Activated CD8-positive, alpha-beta memory T cell treated with anti-CD3 and anti-CD28 coated beads, Interleukin-2, amount 50 U/mL, for 48 hours (primary cell): ENCODE measurements at regions not wholly inside any gene's neighbourhood (a gene's known extent, or its start where the extent isn't known, plus 50 kb on each side); places are given as distances from the start of the nearest gene placed in this dataset.
"Not testable (repeated sequence)": the region's sequence is repeated elsewhere in the genome, so short reads cannot be mapped to it uniquely, and the experiment has no call there.

Experiments used
- DNase-seq: peaks from one replicate; pipeline ENCODE4 v3.0.0-alpha.2; 2020

DNA sequence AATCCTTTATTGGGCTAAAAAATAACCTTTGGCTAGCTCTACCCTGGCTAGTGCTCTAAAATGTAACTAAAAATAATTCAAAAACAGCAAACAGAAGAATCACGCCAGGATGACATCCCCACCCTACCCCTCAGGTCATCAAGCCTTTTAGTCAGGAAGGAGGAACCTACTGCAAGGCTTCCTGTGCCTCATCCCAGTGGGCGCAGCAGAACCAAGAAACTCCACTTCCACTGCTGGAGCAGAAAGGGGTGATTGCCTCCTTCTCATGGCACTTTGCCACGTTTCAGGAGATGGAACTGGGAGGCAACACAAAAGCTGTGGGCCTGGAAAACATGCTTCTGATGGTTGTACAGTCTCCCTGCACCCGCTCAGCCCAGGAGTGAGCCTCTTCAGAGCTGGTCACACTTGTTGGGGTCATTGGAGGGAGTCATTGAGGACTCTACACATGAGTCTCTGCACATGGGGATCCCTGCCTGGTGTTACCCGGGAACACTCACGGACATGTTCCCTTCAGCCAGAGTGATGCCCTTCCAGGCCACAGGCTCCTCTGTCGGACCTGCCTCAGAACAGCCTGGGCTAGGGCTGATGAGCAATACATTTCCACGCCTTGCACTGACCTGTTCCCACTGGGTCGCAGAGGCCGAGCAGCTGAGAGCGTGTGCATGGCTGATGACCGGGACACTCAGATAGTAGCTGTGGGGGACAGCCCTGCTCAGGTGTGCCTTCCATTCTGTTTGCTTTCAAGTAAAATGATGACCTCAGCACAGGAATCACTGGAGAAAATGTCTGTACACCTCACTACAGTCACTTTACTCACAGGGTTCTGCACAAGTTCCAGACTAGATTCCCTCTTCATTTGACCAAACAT lies 355.3 kb downstream of the FGFR2 start:
- no peak for DNase-seq

DNA sequence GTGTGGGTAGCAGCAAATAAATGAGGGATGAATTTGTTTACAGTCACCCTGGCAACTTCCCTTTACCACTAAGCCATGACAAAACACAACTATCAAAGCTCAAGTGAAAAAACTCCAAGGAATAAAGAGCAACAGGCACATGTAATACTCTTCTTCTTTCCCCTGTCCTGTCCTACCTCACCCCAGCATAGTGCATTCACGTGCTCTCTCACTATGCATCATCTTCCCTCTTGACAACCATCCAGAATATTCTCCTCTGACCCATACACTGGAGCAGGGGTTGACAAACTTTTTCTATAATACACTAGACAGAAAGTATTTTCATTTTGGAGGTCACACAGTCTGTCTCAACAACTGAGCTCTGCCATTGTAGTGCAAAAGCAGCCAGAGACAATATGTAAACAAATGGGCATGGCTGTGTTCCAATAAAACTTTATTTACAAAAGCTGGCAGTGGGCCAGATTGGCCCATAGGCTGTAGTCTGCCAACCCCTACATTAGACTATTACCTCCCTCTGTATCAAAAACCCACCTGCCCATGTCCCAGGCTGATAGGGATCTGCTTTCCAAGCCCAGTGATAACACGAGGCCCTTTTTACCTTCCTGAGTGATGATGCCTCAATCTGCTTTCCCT lies 354.5 kb downstream of the FGFR2 start:
- no peak for DNase-seq

DNA sequence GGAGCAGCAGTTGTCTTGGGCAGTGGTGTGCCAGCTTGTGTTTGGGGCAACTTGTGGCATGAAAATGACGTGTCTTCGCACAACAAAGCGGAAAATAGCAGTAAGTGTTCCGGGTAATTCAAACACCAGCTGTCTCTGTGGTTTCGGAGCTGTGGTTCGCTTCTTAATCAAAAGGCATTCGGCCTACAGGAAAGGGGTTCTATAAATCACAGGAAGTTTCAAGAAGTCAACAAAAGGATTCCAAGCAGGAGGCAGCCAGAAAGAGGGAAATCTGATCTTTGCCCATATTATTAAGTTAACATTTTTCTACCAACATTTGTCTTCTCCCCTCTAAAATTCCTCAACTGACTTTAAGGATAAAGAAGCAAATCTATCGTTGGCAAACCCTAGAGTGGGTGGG lies 353.4 kb downstream of the FGFR2 start:
- no peak for DNase-seq

DNA sequence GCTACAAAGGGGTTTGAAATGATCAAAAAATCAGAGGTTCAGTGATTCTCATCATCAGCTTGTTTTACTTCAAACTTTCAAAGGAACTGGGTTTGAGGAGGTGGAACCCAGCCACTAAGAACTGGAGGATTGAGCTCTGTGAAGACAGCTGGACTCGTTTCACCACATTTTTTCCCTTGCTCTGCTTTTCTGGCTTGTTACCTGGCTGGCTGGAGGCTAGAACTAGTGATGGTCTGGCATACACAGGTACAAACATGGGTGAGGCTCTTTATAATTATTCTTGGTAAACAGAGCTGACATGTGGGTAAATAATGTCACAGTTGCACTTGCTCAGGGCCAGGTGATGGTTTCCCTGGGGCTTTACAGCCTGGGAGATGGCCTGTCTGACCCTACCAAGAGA lies 352.5 kb downstream of the FGFR2 start:
- no peak for DNase-seq

DNA sequence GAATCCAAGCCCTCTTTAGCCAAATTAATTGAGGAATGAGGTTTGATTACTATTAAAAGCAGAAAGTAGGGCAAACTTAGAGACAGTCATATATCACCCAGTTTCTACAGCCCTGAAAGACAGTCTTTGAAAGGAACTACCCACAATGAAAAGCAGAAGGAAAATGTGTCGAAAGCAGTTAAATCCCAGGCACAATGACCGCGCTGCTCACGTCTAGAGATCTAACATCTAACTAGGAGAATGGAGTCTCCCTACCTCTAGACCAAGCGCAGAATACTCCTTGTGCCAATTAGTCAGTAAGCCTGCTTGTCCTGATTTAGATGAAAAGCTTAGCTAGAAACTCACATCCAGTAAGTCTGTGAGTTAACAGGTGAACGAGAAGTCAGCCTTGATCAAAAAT lies 350.0 kb downstream of the FGFR2 start:
- no peak for DNase-seq

DNA sequence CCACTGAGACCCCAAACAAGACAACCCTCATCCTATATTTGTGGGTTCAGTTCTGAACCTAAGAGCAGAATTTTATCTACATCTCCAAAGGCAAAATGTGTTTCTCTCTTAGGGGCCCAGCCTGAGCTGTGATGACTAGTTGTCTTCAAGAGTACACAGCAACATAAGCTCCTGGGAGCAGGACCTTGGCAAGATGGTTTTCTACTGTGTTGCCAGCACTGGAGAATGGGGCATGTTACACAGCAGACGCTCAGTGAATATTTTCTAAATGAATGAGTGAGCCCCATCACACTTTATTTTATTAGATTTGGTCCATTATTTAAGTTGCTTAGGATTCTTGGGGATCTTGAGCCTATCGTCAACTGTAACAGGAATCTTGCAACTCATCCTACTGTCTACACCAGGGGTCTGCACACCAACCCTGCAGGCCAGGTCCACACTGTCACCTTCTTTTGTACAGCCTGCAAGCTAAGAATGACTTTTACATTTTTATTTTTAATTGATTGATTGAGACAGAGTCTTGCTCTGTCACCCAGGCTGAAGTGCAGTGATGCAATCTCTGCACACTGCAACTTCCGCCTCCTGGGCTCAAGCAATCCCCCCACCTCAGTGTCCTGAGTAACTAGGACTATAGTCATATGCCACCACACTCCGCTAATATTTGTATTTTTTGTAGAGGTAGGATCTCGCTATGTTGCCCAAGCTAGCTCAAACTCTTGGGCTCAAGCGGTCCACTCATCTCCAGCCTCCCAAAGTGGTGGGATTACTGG lies 347.1 kb downstream of the FGFR2 start:
- DNase-seq, result no peak

DNA sequence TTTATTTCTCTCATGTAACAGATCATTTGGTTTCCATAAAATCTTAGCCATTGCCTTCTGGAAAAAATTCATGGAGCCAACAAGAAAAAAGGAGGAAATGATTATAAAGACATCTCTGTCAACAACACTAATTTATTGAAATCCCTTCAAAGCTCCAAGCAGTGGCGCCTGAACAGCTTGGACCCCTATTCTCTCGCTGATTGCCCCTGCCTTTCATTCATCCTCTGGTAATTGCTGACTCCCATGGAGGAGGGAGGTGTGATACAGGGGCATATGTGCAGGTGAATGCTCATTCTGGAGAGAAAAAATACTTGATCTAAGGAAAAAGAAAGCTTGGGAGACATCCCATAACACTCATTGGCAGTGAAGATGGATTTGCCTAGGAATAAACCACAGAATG lies 345.5 kb downstream of the FGFR2 start:
- DNase-seq, result no peak

DNA sequence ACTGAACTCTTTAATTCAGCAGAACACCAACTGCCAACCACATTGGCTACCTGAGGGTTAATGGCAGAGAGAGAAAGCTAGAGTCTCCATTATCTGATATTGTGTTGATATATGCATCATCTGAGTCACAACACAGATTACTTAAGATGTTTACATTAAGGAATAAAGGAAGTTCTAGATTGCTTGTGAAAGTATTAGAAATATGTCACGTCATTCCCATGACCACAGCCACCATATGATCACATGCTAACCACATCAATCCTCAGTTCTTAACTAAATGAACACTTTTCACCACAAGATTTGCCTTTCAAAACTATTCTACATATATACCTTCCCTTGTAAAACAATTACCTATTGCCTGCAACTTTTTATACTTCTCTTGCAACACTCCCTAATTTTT lies 337.9 kb downstream of the FGFR2 start:
- DNase-seq, result no peak

DNA sequence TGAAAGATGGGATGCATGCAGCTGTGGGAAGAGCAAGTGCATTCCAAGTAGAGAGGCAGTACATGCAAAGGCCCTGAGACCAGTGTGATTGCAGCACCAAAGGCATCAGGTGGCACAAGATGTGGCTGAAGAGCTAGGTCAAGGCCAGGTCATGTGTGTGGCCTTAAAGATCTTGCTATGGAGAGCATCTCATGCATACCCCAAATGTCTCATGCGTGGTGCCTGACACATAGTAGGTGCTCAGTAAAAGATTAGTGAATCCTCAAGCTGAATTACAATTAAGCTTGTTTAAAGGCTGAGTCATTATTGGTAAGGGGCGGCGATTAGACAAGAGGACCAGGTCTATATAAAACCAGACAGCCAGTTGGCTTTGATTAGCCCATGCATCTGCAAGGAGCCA lies 336.6 kb downstream of the FGFR2 start:
- no peak for DNase-seq

DNA sequence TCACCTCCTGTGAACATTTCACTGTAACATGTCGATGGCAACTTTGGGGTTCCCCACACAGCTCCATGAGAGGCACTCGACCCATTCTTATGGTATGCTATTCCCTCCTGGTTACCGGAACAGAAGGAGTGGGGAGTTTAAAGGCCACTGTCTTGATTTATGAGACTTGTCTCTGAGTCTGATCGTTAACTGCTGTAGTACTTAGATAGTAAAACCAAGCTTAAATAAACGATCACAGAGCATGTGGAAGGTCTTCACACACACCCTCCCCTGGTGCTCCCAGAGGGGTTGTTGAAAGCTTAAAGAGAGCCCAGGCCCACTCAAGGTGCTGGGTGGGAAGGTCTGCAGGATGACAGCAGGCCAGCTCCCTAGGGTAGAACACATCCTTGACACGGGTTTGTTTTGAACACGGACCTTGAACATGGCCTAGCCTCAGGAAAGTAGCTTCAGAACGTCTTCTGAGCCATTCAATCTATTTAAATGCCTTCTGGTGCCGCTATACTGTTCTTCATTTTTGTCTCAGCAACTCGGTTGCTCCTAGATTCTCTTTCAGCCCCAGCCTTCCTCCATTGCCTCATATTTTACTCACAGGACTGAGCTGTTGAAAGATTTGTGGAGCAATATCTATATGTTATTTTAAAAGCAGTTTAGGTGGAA lies 335.3 kb downstream of the FGFR2 start:
- no peak for DNase-seq

DNA sequence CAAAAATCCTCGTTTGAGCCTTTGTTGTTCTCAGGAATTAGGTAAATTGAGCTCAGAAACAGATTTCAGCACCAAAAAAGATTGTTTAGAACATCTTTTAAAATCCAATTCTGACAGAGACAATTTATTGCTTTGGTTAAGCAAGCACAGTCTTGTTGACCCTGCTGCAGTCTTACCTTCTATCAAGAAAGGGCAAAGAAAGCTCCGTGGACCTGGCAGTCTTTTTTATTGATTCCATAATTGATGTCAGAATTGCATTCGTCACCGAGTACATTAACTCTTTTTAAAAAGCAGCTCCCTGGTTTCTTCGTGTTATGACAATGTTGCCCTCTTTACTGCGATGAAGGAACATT lies 334.8 kb downstream of the FGFR2 start:
- DNase-seq, result no peak

DNA sequence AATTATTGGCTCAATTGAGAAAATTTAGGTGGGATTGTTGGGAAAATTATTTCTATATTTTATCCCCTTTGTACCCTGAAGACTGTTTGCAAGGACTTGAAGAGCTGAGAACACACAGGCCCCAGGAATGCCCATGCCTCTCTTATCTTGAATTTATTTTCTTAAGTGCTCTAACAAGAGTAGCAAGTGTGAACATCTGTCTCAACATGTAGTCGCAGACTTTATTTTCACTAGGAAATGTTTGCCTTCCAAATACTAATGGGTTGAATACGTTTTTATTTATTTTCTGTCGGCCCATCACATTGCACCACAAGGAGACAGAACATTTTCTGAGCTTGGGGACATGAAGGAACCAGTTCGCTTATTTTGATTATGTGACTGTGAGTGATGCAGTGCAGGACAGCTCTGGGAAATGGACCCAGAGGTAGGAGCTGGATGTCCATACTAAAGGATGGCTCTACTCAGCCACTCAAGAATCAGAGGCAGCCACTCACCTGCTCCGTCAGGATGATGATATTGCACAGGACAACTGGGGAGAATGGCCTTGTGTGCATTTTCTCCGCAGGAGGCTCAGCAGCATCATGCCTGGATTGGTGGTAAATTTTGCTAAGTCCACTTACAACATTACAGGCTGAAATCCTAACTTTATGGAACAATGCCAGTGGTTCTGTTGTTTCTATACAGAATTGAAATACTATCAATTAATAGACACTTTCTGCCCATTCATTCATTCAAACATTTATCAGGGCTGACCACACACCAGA lies 332.7 kb downstream of the FGFR2 start:
- DNase-seq, result no peak

DNA sequence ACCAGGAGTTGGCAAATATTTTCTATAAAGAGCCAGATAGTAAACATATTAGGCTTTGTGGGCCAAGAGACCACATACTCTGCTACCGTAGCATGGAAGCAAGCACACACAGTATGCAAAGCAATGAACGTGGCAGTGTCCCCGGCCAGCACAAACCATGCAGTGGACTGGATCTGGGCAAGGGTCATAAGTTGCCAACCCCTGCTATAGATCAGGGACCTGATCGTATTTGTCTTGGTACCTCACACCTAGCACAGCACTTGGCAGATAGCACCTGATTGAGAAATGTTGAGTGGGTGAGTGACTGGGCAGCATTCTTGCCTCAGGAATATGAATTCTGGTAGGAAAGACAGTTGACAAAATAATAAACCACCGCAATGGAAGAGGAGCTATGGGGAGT lies 331.9 kb downstream of the FGFR2 start:
- no peak for DNase-seq

DNA sequence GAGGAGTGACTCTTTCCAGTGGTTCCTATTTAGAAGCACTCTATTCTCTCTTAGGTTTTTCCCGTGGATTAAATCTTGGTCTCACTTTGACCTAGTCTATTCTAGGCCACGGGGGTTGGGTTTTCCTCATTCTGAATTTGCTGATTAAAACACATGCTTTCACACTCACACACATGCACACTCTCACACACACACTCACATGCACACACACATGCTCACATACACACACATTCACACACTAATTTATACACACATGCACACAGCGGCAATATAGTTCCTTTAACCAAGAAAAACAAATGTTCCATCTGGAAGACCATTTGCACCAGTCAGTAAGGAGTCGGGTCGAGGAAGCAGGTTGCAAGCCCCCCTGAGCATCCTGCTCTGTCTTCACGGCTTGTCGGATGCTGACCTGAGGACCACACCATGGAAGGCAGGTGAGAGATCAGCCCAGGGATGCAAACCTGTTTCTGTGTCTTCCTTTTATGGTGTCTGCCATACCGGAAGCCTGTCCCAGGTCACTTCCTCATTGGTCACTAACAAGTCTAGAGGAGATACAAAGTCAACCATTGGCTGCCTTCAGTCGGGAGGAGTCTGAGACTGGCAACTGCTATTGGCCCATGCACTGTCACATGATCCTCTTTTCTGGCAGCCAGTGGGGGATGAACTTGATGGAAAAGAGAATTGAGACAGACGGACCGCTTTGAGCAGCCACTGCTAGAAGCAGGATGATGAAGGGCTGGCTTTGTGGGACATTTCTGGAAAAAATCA lies 330.8 kb downstream of the FGFR2 start:
- DNase-seq, result no peak

DNA sequence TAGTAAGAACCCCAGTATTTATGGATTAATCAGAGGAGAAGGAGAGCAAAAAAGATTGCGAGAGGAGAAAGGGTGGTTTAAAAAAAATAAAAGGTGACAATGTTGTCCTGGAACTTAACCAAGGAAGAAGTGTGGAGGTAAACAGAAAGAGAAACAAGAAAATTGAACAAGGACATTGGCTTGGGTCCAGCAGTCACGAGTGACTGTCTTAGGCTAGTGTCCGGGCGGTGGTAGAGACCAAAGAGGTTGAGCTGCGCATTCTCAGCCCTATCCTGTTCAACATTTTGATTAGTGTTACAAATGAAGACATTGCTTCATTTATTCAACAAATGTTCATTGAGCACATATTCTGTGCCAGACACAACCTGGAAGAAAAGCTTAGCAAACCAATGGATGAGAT lies 329.9 kb downstream of the FGFR2 start:
- DNase-seq, result no peak

DNA sequence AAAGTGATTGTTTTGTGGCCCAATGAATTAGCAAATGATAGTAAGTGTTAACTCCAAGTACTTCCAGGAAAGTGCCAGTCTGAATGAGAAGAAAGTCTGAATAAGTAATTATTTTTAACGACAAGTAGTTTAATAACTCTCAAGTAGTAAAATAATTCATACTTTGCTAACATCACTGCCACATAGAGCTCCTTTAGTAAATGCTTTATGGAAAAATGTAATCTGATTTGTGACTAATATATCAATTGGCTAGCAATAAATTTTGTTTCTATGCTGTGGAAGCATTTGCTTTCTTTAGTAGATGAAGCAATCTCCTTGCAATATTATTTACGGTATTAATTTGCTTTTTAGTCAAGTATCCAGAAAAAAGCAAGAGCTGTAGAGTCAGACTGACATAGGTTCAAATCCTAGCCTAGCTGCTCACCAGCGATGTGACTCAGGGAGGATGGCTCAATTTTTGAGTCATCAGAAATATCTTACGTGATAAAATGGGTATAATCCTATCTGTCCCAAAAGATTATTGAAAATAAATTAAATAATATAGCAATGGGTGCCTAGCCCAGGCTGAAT lies 329.3 kb downstream of the FGFR2 start:
- no peak for DNase-seq

DNA sequence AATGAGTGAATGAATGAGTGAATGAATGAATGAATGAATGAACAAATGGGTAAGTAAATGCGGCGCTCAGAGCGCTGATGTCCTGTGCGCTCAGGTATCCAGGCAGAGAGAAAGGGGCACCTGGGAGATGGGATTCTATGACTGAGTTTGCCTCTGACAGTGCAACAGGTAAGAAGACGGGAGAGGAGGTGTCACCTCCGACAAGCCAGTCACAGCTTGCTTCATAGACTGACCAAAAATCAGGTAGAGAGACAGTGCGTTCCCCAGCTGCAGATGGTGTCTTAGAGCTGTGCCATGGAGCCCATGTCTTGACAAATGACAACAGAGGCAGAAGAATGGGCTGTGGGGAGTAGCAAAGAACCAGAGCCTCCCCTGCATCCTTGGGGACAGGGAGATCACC lies 327.3 kb downstream of the FGFR2 start:
- DNase-seq, result no peak

DNA sequence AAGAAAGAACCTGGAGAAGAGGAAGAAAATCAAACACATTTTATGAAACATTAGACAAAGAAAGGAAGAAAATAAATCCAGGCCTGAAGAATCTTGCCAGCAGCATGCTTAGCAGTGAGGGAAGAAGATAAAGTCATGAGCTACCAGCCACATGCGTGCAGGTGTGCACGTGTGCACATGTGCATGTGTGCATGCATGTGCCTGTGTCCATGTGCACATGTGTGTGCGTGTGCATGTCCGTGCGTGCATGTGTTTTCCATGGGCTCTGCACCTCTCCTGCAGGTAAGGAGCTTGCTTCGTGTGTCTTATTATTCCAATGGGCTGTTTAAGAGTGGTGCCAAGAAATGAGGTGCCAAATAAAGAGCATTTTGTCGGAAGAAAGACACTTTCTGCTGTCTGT lies 322.2 kb downstream of the FGFR2 start:
- no peak for DNase-seq

DNA sequence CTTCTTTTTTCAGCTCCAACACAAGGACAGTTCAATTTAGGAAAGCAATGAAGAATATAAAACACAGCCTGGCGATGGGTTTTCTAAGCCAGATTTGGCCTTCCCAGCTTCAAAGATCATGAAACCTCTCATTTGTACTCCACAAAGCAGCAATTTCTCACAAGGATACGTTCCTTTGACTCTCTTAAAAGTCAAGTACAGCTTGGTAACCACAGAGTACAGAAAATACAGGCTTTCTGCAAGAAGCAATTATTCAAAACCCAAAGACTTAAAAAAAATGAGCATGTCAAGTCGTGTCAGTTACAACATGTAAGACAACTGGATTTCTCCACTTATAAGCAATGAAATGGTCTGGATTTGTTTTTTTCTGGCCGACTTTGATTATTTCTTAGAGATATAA lies 321.4 kb downstream of the FGFR2 start:
- no peak for DNase-seq

DNA sequence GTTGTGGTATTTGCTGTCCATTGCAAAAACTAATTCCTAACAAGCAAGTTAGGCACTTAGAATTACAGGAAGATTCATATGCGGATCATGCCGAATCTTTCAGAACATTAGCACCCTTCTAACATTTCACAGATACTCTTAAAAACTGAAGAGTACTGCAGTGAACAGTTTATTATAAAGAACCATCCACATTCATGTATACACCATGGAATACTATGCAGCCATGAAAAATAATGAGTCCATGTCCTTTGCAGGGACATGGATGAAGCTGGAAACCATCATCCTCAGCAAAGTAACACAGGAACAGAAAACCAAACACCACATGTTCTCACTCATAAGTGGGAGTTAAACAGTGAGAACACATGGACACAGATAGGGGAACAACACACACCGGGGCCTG lies 319.9 kb downstream of the FGFR2 start:
- DNase-seq, result not testable (repeated sequence)

DNA sequence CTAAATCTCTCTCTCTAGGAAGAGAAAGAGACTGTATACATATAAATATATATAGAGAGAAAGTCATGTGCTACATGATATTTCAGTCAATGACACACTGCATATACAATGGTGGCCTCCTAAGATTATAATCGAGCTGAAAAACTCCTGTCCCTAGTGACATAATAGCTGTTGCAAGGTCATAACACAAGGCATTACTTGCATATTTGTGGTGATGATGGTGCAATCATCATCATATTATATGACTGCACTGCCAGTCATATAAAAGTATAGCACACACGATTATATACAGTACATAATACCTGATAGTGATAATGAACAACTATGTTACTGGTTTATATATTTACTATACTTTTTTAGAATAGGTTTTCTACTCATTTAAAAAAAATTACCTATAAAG lies 316.7 kb downstream of the FGFR2 start:
- DNase-seq, result no peak

DNA sequence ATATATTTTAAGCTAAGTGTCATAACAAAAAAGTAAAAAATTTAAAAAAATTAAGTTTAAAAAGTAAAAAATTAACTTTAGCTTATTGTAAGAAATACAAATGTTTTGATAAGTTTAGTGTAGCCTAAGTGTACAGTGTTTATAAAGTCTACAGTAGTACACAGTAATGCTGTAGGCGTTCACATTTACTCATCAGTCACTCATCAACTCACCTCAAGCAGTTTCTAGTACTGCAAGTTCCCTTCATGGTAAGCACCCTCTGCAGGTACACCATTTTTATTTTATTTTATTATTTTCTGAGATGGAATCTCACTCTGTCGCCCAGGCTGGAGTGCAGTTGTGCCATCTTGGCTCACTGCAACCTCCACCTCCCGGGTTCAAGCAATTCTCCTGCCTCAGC lies 316.0 kb downstream of the FGFR2 start:
- DNase-seq, result no peak
